Transverse colon (tissue), 4 donors: ENCODE measurements at regions not wholly inside any gene's neighbourhood (a gene's known extent, or its start where the extent isn't known, plus 50 kb on each side); places are given as distances from the start of the nearest gene placed in this dataset.

Experiments
- DNase-seq: peaks from one replicate; pipeline ENCODE4 v3.0.0-alpha.2; 2019
- H3K27ac ChIP-seq, 4 donors: fragments of 200-600 bp; sonication (generic); 2 replicates each; pipeline ENCODE4 v1.5.1; 2016 to 2018; ENCODE audit warnings: inconsistent platforms in 4 of 4
- H3K27me3 ChIP-seq: fragments of 200-600 bp; sonication (generic); 2 replicates; pipeline ENCODE4 v1.5.1; 2017; ENCODE audit warnings: inconsistent platforms
- H3K36me3 ChIP-seq, 4 donors: fragments of 200-600 bp; sonication (generic); 2 replicates each; pipeline ENCODE4 v1.5.1; 2017 to 2019; ENCODE audit warnings: inconsistent platforms in 4 of 4
- H3K4me1 ChIP-seq, 4 donors: fragments of 200-600 bp; sonication (generic); 2 replicates each; pipeline ENCODE4 v1.5.1; 2017 to 2020; ENCODE audit warnings: inconsistent platforms in 4 of 4
- H3K4me3 ChIP-seq, 4 donors: fragments of 200-600 bp; sonication (generic); 1 replicate in 1 of 4; 2 replicates in 3 of 4; pipeline versions ENCODE4 v1.5.1 to v1.6.1; 2017 to 2019; ENCODE audit warnings: inconsistent platforms in 4 of 4
- H3K9me3 ChIP-seq, 2 donors: fragments of 200-600 bp; sonication (generic); 2 replicates each; pipeline ENCODE4 v1.5.1; 2017 to 2019; ENCODE audit warnings: inconsistent platforms in 2 of 2
- CTCF ChIP-seq, 5 experiments: fragments of 200-600 bp in 3 of 5; fragments of 450-650 bp in 2 of 5; sonication (generic) in 3 of 5; IDR thresholded peaks; 1 replicate in 2 of 5; 2 replicates in 3 of 5; pipeline ENCODE4 v1.5.1; 2016 to 2017; ENCODE audit warnings: antibody characterized with exemption in 5 of 5, inconsistent platforms in 3 of 5, mild to moderate bottlenecking in 2 of 5, moderate library complexity in 1 of 5
- EP300 ChIP-seq: sonication (generic); formaldehyde crosslinking; IDR thresholded peaks from one replicate; pipeline ENCODE4 v1.6.1; 2017; ENCODE audit warnings: antibody characterized with exemption, low read depth
- POLR2A ChIP-seq: fragments of 450-650 bp; IDR thresholded peaks from one replicate; pipeline ENCODE4 v1.6.1; 2016; ENCODE audit warnings: antibody characterized with exemption, mild to moderate bottlenecking, moderate library complexity
- POLR2AphosphoS5 ChIP-seq, 3 donors: sonication (generic); formaldehyde crosslinking; IDR thresholded peaks; one replicate each; pipeline ENCODE4 v1.6.1; 2016; ENCODE audit warnings: antibody characterized with exemption in 3 of 3
- WGBS, 2 donors: methylation state at CpG; one replicate each; pipeline ENCODE4 v1.1.5; 2018; ENCODE audit warnings: low coverage in 1 of 2; 5-methylcytosine and 5-hydroxymethylcytosine counted together
- in situ Hi-C, 4 donors: fragments of 200-750 bp; cut with MboI; loops; one replicate each; pipeline versions ENCODE4 v1.15.0 to v1.15.1; 2017; ENCODE audit warnings: low sequenced_read_pairs in 3 of 4, low pct_ligation_motif_present in 1 of 4, low pct_unique_long_range_greater_than_20kb in 1 of 4
- intact Hi-C: fragments of 100-400 bp; cut with DNase I; formaldehyde crosslinking; loops from one replicate; pipeline ENCODE4 v1.15.1; 2023; ENCODE audit warnings: low total_unique reads

- TF ChIP-seq POLR2A (no peak), CTCF (IDR thresholded peaks at IDR 0.05) (no peak), POLR2AphosphoS5 (IDR thresholded peaks at IDR 0.05) (no peak), EP300 (no peak)
- no peaks in the 10 kb centered on the region for H3K27me3 ChIP-seq
- H3K9me3 ChIP-seq = no peaks in the 10 kb centered on the region
- DNase-seq = no peak
- H3K4me1 ChIP-seq = no peaks in the 10 kb centered on the region
- WGBS, 2 donors = 75 to 80% methylated on average over 2 to 3 of the region's 3 CpGs
- no peak overlapping the region for H3K27ac ChIP-seq
- in situ Hi-C loops (no loop called here), intact Hi-C loops (no loop called here)
- H3K4me3 ChIP-seq = no peak overlapping the region
- no peaks in the 10 kb centered on the region for H3K36me3 ChIP-seq
Observed at GRCh38 chr7:125847055-125847454, 917.4 kb upstream of the POT1 start.

GRCh38 chr7:125845686-125846085 is 916.1 kb upstream of the POT1 start:
- Histone ChIP-seq H3K9me3 (no peaks in the 10 kb centered on the region), H3K36me3 (no peaks in the 10 kb centered on the region), H3K4me3 (no peak overlapping the region), H3K27me3 (no peaks in the 10 kb centered on the region), H3K4me1 (no peaks in the 10 kb centered on the region), H3K27ac (no peak overlapping the region)
- in situ Hi-C loops = no loop called here
- TF ChIP-seq POLR2A = no peak
- TF ChIP-seq POLR2AphosphoS5 (IDR thresholded peaks at IDR 0.05) = no peak
- TF ChIP-seq EP300 = no peak
- TF ChIP-seq CTCF (IDR thresholded peaks at IDR 0.05) = no peak
- DNase-seq = no peak
- 75 to 80% methylated on average over 1 of the region's 1 CpG for WGBS, 2 donors
- intact Hi-C loops = no loop called here

- Histone ChIP-seq H3K27me3 (no peaks in the 10 kb centered on the region), H3K9me3 (no peaks in the 10 kb centered on the region), H3K4me3 (no peak overlapping the region), H3K36me3 (no peaks in the 10 kb centered on the region), H3K27ac (no peak overlapping the region), H3K4me1 (no peaks in the 10 kb centered on the region)
- in situ Hi-C loops (no loop called here), intact Hi-C loops (no loop called here)
- 33 to 60% methylated on average over 1 to 2 of the region's 2 CpGs for WGBS, 2 donors
- TF ChIP-seq EP300 (no peak), POLR2AphosphoS5 (IDR thresholded peaks at IDR 0.05) (no peak), POLR2A (no peak), CTCF (IDR thresholded peaks at IDR 0.05) (no peak)
- no peak for DNase-seq
Observed at GRCh38 chr7:125834421-125834820, 904.8 kb upstream of the POT1 start.

GRCh38 chr7:125833839-125834238 is 904.2 kb upstream of the POT1 start:
- no peaks in the 10 kb centered on the region for H3K36me3 ChIP-seq
- H3K4me1 ChIP-seq = no peaks in the 10 kb centered on the region
- no peak overlapping the region for H3K4me3 ChIP-seq
- WGBS, 2 donors = 79 to 84% methylated on average over 5 to 8 of the region's 8 CpGs
- in situ Hi-C loops = no loop called here
- TF ChIP-seq POLR2A (no peak), CTCF (IDR thresholded peaks at IDR 0.05) (no peak), EP300 (no peak)
- H3K9me3 ChIP-seq = no peaks in the 10 kb centered on the region
- no peak for DNase-seq
- no peaks in the 10 kb centered on the region for H3K27me3 ChIP-seq
- no peak overlapping the region for H3K27ac ChIP-seq
- intact Hi-C loops = no loop called here
